Ishikawa (cell line): ENCODE measurements at regions not wholly inside any gene's neighbourhood (a gene's known extent, or its start where the extent isn't known, plus 50 kb on each side); places are given as distances from the start of the nearest gene placed in this dataset.

Experiments used
- TCF12 ChIP-seq: IDR thresholded peaks from 2 replicates; pipeline ENCODE4 v1.6.1; 2012; ENCODE audit warnings: low read depth
- YY1 ChIP-seq: IDR thresholded peaks from 2 replicates; pipeline ENCODE4 v1.6.1; 2012; ENCODE audit warnings: low read depth
- TF ChIP-seq, protein P1 (sequence below): IDR thresholded peaks from 2 replicates; pipeline ENCODE4 v1.6.1; 2012

GRCh38 chr6:14246876-14247275 lies 129.3 kb downstream of the CD83 start:
- no peak for TF ChIP-seq TCF12
- TF ChIP-seq, protein P1, sequence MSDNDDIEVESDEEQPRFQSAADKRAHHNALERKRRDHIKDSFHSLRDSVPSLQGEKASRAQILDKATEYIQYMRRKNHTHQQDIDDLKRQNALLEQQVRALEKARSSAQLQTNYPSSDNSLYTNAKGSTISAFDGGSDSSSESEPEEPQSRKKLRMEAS, result no peak
- TF ChIP-seq YY1, result no peak
